ENCODE measurements at regions not wholly inside any gene's neighbourhood (a gene's known extent, or its start where the extent isn't known, plus 50 kb on each side); places are given as distances from the start of the nearest gene placed in this dataset.

DNA sequence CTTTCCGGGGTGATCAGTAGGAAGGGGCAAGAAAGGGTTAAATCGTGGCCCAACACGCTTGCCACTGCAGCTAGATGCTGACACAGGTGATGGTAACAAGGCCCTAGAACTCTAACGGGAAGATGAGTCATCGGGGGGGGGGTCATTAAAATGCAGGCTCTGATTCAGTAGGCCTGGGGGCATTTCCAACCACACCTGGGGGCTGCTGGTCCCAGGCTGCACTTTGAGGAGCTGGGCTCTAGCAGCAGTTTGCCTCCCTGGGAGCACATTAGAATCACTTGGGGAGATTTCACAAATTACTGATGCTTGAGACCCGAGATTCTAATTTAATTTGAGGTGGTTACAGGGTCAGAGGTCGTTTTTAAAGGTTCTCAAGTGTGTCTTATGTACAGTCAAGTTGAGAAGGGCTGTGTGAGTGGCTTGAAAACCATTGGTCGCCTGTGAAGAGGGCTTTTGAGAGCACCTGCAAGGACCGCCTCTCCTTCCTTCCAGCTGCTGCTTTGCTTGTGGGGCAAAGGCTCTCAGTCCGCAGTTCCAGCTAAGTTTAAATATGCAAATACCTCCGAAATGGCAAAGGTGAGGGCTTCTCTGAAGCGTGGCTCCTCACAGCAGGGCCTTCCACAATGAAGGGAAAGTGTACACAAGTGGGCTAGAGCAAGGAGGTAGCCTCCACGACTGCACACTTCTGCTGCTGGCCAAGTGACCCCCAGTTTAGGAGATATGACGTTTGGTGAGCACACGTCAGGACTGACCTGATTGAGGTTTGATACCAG is 84.2 kb upstream of the KCNK12 start:
- ATAC-seq: no peak
- intact Hi-C loops (cut with micrococcal nuclease): no loop called here
- CTCF ChIA-PET: interaction anchor here (1.0 to 2.6 kb wide), 3 partner anchors 12 to 113 kb away, joined by 3 to 8 read pairs (median 3); no protein-coding TSS in a partner anchor

DNA sequence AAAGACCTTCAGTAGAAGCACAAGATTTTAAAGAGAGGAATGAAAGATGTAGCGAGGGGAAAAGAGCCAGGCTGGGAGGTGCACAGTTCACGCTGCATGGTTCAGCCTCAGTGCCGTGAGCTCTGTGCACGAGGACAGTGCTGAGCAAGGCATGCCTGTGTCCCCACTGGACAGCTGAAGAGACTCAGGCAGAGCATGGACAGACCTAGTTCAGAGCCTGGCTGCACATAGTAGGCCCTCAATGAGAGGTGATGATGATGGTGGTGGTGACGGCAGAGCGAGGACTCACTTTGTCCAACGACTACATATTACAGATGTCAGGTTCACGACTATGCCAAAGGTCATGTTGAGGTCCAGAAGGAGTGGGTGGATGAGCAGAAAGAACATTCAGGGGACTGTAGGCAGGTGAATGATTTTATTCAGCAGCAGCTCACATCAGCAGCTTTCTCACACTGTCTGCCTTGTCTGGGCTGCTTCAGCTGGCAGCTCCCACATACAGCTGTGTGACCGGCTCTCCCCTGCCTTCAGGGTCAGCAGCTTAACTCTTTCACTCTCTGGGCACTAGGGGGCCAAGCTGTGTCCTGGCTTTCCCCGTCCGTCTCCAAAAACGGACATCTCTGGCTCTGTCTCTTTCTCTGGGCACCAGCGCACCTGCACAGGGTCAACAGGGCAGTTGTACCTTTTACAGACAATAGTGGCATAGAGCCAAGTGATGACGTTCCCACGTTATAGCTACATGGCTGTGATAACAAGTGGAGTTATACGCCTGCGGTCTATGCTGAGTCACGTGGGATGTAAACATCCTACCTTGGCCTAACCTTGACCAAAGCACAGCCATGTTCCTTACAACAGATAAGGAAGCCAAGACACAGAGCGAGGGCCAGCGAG is 83.4 kb upstream of the KCNK12 start:
- no peak overlapping the region for H3K27ac Mint-ChIP-seq
- no peaks in the 10 kb centered on the region for H3K9me3 Mint-ChIP-seq
- no peaks in the 10 kb centered on the region for H3K36me3 Mint-ChIP-seq (ENCODE audit: low read depth)
- H3K4me1 Mint-ChIP-seq (ENCODE audit: low read depth): no peaks in the 10 kb centered on the region
- H3K27me3 Mint-ChIP-seq: no peaks in the 10 kb centered on the region
- no peak for TF ChIP-seq CTCF (IDR thresholded peaks at IDR 0.05)
- ChIA-PET CTCF (interaction anchor here (1.0 to 2.6 kb wide), 3 partner anchors 12 to 114 kb away, joined by 3 to 8 read pairs (median 3); no protein-coding TSS in a partner anchor), POLR2A (no interaction called here)
- no peak overlapping the region for H3K4me3 Mint-ChIP-seq
- DNase-seq: no peak
- no peak for ATAC-seq
- intact Hi-C loops (cut with micrococcal nuclease): no loop called here

More for the DNA sequence above, 84.2 kb upstream of the KCNK12 start:
- H3K27ac Mint-ChIP-seq: no peak overlapping the region
- no peak overlapping the region for H3K4me3 Mint-ChIP-seq
- no peak for DNase-seq
- POLR2A ChIA-PET: no interaction called here
- no peaks in the 10 kb centered on the region for H3K36me3 Mint-ChIP-seq (ENCODE audit: low read depth)
- H3K9me3 Mint-ChIP-seq: no peaks in the 10 kb centered on the region
- H3K27me3 Mint-ChIP-seq: no peaks in the 10 kb centered on the region
- TF ChIP-seq CTCF (IDR thresholded peaks at IDR 0.05): no peak
- no peaks in the 10 kb centered on the region for H3K4me1 Mint-ChIP-seq (ENCODE audit: low read depth)

DNA sequence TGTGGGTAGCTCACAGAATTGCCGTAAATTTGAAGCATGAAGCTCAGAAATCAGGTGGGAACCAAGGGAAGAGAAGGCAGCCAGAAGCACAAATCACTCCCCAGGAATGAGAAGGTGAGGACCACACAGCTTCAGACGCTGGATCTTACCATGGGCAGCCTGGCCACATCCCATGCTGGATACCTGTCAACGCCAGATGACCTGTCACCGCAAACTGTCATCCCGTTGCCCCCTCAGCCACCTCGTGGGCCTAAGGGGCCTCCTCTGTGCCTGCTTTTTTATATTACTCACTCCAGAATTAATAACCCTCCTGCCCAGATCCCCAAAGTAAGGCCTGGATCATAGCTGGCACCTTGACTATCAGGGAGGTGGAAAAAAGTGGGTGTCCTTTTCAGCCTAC is 82.3 kb upstream of the KCNK12 start:
- no peak for TF ChIP-seq CTCF (IDR thresholded peaks at IDR 0.05)
- H3K9me3 Mint-ChIP-seq: no peaks in the 10 kb centered on the region
- no peaks in the 10 kb centered on the region for H3K4me1 Mint-ChIP-seq (ENCODE audit: low read depth)
- DNase-seq (no peak), ATAC-seq (no peak)
- intact Hi-C loops (cut with micrococcal nuclease): no loop called here
- no peaks in the 10 kb centered on the region for H3K36me3 Mint-ChIP-seq (ENCODE audit: low read depth)
- H3K27ac Mint-ChIP-seq: no peak overlapping the region
- H3K27me3 Mint-ChIP-seq: no peaks in the 10 kb centered on the region
- no peak overlapping the region for H3K4me3 Mint-ChIP-seq
- POLR2A ChIA-PET: no interaction called here
- CTCF ChIA-PET: interaction anchor here (1.0 to 2.0 kb wide), 2 partner anchors 9 to 114 kb away, joined by 3 to 8 read pairs; no protein-coding TSS in a partner anchor

- H3K36me3 Mint-ChIP-seq (ENCODE audit: low read depth): no peaks in the 10 kb centered on the region
- no peak for TF ChIP-seq CTCF (IDR thresholded peaks at IDR 0.05)
- POLR2A ChIA-PET: no interaction called here
- H3K9me3 Mint-ChIP-seq: no peaks in the 10 kb centered on the region
- CTCF ChIA-PET: interaction anchor here (2.0 kb wide), 1 partner anchor 115 kb away, joined by 8 read pairs; no protein-coding TSS in a partner anchor
- H3K4me3 Mint-ChIP-seq: no peak overlapping the region
- DNase-seq (no peak), ATAC-seq (no peak)
- H3K27me3 Mint-ChIP-seq: no peaks in the 10 kb centered on the region
- no peak overlapping the region for H3K27ac Mint-ChIP-seq
- H3K4me1 Mint-ChIP-seq (ENCODE audit: low read depth): no peaks in the 10 kb centered on the region
- intact Hi-C loops (cut with micrococcal nuclease): no loop called here
Observed at GRCh38 chr2:47652061-47652690, 81.4 kb upstream of the KCNK12 start.

All from activated CD8-positive, alpha-beta T cell treated with anti-CD3 and anti-CD28 coated beads for 36 hours (primary cell).